Epithelial cell of proximal tubule (primary cell): ENCODE measurements at regions not wholly inside any gene's neighbourhood (a gene's known extent, or its start where the extent isn't known, plus 50 kb on each side); places are given as distances from the start of the nearest gene placed in this dataset.

Experiments
- DNase-seq: peaks from one replicate; pipeline ENCODE4 v3.0.0-alpha.2; 2011; ENCODE audit warnings: low read depth
- H3K4me3 ChIP-seq: 2 replicates; pipeline ENCODE4 v1.5.1; 2011; ENCODE audit warnings: low read depth, mild to moderate bottlenecking, low read length
- TF ChIP-seq, protein P1 (sequence below): conservative IDR thresholded peaks from 2 replicates; pipeline ENCODE4 v1.5.1; 2012; ENCODE audit warnings: low read depth, mild to moderate bottlenecking, low read length

DNA sequence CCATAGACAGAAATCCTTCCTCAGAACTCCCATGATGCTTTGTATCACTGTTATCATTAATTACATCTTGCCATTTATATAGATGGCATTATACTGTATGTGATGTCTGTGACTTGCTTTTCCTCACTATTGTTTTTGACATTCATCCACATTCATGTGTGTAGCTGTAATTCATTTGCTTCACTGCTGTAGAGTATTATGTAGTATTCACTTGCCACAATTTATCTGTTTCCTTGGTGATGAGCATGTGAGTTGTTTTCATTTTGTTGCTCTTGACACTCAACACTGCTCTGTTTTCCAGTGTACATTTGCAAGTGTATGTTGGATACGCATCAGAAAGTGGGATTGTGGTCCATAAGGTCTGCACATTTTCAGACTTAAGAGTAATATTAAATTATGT, 328.6 kb upstream of the C11orf87 start:
- no peak overlapping the region for H3K4me3 ChIP-seq
- TF ChIP-seq, protein P1, sequence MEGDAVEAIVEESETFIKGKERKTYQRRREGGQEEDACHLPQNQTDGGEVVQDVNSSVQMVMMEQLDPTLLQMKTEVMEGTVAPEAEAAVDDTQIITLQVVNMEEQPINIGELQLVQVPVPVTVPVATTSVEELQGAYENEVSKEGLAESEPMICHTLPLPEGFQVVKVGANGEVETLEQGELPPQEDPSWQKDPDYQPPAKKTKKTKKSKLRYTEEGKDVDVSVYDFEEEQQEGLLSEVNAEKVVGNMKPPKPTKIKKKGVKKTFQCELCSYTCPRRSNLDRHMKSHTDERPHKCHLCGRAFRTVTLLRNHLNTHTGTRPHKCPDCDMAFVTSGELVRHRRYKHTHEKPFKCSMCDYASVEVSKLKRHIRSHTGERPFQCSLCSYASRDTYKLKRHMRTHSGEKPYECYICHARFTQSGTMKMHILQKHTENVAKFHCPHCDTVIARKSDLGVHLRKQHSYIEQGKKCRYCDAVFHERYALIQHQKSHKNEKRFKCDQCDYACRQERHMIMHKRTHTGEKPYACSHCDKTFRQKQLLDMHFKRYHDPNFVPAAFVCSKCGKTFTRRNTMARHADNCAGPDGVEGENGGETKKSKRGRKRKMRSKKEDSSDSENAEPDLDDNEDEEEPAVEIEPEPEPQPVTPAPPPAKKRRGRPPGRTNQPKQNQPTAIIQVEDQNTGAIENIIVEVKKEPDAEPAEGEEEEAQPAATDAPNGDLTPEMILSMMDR = no peak
- DNase-seq = no peak

DNA sequence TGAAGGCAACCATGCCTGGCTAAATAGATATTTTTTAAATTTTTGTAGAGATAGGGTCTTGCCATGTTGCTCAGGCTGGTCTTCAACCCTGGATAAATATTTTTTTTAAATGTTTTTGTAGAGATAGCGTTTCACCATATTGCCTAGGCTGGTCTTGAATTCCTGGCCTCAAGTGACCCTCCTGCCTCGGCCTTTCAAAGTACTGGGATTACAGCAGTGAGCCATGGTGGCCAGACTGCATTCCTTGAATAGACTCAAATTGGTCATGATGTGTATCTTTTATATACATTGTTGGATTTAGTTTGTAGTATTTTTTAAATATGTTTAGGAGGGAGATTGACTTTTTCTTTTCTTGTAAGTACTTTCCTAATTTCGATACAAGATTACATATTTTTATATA, 325.7 kb upstream of the C11orf87 start:
- no peak for DNase-seq
- no peak overlapping the region for H3K4me3 ChIP-seq
- TF ChIP-seq, protein P1 = no peak

DNA sequence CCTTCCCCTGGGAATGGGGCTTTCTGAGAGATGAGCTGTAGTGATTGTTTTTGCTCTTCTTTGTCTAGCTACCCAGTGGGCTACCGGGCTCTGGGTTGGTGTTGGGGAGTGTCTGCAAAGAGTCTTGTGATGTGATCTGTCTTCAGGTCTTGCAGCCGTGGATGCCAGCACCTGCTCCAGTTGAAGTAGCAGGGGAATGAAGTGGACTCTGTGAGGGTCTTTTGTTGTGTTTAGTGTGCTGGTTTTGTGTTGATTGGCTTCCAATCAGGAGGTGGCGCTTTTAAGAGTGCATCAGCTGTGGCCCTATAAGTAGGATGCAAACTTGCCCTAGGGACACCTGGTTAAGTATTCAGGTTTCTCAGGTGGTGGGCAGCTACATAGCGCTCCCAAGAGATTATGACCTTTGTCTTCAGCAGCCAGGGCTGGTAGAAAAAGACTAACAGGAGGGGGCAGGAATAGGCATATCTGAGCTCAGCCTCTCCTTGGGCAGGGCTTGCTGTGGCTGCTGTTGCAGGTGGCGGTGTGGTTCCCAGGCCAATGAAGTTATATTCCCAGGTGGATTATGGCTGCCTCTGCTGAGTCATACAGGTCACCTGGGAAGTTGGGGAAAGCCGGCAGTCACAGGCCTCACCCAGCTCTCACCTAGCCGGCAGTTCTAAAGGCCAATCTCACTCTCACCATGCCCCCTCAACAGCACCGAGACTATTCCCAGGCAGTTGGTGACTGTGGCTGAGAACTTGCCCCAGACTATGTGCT, 315.7 kb upstream of the C11orf87 start:
- H3K4me3 ChIP-seq = no peak overlapping the region
- DNase-seq = no peak
- TF ChIP-seq, protein P1 = no peak

DNA sequence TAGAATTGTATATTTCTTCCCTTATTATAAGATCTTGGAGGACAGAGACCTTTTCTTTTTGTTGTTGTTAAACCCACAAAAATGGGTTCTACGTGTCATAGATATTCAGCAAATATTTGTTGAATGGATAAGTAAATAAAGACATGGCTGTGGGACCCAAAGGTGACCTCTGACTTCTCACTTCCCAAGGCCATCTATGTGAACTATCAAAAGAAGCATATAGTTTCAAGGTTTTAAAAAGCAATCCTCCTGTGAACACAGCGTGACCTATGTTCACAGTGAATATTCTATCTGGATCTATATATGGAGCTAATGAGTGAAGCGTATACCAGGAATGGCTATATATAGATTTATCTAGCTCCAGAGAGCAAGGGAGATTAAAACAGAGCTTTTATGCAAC, 312.8 kb upstream of the C11orf87 start:
- TF ChIP-seq, protein P1 = no peak
- no peak overlapping the region for H3K4me3 ChIP-seq
- DNase-seq = no peak

DNA sequence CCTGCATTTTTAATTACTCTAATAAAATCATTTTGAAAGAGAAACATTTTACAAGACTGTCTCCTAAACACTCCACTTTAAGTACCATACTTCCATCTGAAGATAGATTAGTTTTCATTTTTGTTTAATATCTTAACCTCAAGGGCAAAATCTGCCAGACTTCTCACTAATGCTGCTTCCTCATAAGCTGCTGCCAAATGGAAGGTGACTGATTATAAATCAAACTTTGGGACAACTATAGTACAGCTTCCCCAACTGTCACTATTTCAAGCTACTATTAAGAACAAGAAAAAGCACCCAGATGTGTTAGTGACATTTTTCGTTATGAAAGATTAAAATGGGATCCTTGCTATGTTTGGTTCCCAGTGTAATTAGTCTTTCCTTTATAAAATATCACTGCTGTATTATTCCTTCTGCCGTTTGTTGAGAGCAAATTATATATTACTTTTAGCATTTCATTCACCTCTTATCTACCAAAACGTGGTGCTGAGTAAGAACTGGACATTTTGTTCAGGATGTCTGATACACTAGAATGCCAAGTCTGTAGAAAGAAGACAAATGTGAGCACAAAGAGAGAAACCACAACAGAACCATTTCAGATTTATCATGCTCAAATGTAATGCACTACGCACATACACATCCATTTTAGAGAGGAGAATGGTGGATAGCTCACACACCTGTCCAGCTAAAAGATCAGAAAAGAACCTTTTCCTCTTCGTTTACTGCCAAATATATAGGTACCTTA, 312.2 kb upstream of the C11orf87 start:
- TF ChIP-seq, protein P1 = no peak
- H3K4me3 ChIP-seq = no peak overlapping the region
- no peak for DNase-seq

DNA sequence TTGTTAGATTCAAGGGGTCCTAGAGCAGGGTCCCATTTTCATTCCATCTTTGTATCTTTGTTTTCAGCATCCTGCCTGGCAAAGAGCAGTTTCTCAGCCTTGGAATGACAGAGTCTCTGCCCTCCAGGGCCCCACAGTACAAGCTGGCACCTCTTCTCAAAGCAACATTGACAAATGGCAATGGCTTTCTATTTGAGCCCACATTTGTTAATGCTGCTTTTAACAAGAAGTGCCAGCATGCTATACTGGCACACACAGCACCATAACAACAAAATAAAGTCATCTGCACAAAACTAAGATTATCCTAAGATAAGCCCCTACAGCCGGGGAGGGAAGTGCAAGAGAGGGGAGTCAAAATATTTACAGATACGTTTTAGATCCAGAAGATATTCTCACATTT, 309.7 kb upstream of the C11orf87 start:
- H3K4me3 ChIP-seq = no peak overlapping the region
- no peak for DNase-seq
- TF ChIP-seq, protein P1 = no peak
